GM12874 (cell line): ENCODE measurements at regions not wholly inside any gene's neighbourhood (a gene's known extent, or its start where the extent isn't known, plus 50 kb on each side); places are given as distances from the start of the nearest gene placed in this dataset.

ENCODE experiments used
- CTCF ChIP-seq: IDR thresholded peaks from 2 replicates; pipeline ENCODE4 v1.5.1; 2011; ENCODE audit warnings: low read depth, mild to moderate bottlenecking, control low read depth, low read length, moderate library complexity; ENCODE audit not compliant: insufficient read depth

DNA sequence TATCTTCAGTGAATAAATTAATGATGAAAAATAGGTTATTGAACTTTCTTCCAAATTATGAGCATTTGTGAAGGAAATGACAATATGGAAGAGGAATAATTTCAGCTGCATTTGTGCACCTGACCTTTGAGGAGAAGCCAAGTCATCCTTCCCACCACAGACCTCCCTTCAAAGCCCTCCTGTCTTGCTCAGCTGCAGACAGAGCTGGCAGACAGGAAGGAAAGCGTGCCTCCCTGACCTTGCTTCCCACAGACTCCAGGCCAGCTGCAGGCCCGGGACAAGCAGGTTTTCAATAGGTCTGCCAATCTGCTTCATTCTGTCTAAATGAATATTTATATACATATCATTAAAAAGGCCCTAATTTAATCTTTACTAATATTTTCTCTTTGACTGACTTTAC is 152.9 kb upstream of the RBMS3 start:
- no peak for TF ChIP-seq CTCF

GRCh38 chr3:29137601-29138000 is 143.3 kb upstream of the RBMS3 start:
- no peak for TF ChIP-seq CTCF

- no peak for TF ChIP-seq CTCF
Measured at GRCh38 chr3:29138171-29138570, 142.7 kb upstream of the RBMS3 start.

GRCh38 chr3:29140666-29141065 is 140.2 kb upstream of the RBMS3 start:
- TF ChIP-seq CTCF: no peak

GRCh38 chr3:29141197-29141917 is 139.5 kb upstream of the RBMS3 start:
- TF ChIP-seq CTCF: no peak

- no peak for TF ChIP-seq CTCF
Measured at GRCh38 chr3:29141918-29142275, 139.0 kb upstream of the RBMS3 start.

DNA sequence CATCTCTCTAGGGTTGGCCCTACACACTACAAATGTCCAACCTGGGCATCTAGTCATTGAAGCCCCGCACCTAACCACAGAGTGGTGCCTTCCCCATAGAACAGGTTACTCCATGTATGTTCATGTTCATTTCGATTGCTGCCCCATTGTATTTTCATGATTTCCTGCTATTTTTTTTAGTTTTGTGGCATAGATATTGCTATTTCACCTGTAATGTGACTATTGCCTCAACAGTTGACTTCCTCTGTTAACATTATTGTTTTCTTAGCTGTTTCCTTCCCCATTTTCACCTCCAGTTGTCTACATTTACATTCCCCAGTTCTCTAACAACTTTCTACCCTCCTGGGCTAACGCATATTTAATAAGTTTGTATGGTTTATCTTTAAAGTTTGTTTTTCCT is 137.7 kb upstream of the RBMS3 start:
- no peak for TF ChIP-seq CTCF

DNA sequence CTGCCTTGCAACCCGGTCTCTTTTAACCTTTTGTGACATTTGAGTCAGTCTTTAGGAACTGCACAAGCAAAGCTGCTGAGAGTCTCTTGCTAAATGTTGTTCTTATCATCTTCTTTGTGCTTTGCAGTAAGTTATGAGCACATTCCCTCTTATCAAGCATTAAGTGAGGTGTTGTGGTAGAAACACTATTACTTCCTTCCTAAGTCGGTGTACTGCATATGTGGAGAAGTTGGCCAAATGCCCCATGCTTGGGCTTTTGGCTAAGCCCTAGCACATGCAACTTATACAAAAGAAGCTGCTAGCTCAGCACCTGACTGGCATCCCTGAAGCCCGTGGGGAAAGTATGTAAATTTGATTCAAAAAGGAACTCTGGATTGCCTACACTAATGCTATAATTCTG is 136.5 kb upstream of the RBMS3 start:
- no peak for TF ChIP-seq CTCF
